ENCODE measurements at regions not wholly inside any gene's neighbourhood (a gene's known extent, or its start where the extent isn't known, plus 50 kb on each side); places are given as distances from the start of the nearest gene placed in this dataset.

DNA sequence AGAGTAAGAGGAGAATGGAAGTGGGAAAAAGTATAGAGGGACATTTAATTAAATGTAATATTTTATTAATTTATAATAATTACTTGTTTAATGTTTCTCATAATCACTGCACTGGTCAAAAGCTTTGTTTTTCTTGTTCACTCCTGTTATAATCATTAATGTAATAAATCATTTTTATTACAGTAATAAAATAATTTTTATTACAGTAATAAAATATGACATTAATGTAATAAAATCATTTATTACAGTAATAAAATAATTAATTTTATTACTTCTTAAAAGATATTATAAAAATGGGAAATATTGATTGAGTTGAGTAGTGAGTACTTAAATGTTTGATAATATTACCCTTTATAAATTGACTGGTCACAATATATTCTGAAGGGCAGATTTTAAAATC is 181.1 kb upstream of the SOX2 start:
- no peak overlapping the region for H3K4me3 ChIP-seq (ENCODE audit: low read depth, low read length)
- no peak for DNase-seq (ENCODE audit: low read depth)
- no peaks in the 10 kb centered on the region for H3K27me3 ChIP-seq (ENCODE audit: control insufficient read depth, insufficient read depth, low read length)
- TF ChIP-seq, protein P1, sequence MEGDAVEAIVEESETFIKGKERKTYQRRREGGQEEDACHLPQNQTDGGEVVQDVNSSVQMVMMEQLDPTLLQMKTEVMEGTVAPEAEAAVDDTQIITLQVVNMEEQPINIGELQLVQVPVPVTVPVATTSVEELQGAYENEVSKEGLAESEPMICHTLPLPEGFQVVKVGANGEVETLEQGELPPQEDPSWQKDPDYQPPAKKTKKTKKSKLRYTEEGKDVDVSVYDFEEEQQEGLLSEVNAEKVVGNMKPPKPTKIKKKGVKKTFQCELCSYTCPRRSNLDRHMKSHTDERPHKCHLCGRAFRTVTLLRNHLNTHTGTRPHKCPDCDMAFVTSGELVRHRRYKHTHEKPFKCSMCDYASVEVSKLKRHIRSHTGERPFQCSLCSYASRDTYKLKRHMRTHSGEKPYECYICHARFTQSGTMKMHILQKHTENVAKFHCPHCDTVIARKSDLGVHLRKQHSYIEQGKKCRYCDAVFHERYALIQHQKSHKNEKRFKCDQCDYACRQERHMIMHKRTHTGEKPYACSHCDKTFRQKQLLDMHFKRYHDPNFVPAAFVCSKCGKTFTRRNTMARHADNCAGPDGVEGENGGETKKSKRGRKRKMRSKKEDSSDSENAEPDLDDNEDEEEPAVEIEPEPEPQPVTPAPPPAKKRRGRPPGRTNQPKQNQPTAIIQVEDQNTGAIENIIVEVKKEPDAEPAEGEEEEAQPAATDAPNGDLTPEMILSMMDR (IDR thresholded peaks at IDR 0.05; ENCODE audit: insufficient read depth, low read length, poor library complexity, severe bottlenecking), result no peak
- no peaks in the 10 kb centered on the region for H3K36me3 ChIP-seq (ENCODE audit: control insufficient read depth, insufficient read depth, low read length)

GRCh38 chr3:181521831-181522230 is 189.9 kb upstream of the SOX2 start:
- H3K27me3 ChIP-seq (ENCODE audit: control insufficient read depth, insufficient read depth, low read length), result no peaks in the 10 kb centered on the region
- no peak overlapping the region for H3K4me3 ChIP-seq (ENCODE audit: low read depth, low read length)
- no peaks in the 10 kb centered on the region for H3K36me3 ChIP-seq (ENCODE audit: control insufficient read depth, insufficient read depth, low read length)
- no peak for DNase-seq (ENCODE audit: low read depth)
- TF ChIP-seq, protein P1 (IDR thresholded peaks at IDR 0.05; ENCODE audit: insufficient read depth, low read length, poor library complexity, severe bottlenecking), result no peak

DNA sequence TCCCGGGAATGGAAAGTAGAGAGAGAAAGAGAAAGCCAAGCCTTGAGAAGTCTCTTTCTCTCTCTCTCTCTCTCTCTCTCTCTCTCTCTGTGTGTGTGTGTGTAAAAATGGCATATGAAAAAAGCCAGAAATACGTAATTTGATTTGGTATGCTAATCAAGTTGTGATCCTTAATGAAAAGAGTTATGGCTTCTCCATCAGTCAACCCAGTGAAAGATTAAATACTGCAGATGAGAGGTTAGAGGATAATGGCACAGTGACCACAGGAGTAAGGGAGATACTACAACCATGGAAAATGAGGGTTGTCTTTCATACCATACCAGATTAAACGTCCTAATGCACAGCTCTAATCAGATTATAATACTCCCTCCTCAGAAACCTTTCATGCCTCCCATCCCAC is 193.5 kb upstream of the SOX2 start:
- Histone ChIP-seq H3K36me3 (ENCODE audit: control insufficient read depth, insufficient read depth, low read length) (no peaks in the 10 kb centered on the region), H3K27me3 (ENCODE audit: control insufficient read depth, insufficient read depth, low read length) (no peaks in the 10 kb centered on the region), H3K4me3 (ENCODE audit: low read depth, low read length) (no peak overlapping the region)
- TF ChIP-seq, protein P1 (IDR thresholded peaks at IDR 0.05; ENCODE audit: insufficient read depth, low read length, poor library complexity, severe bottlenecking), result no peak
- no peak for DNase-seq (ENCODE audit: low read depth)

GRCh38 chr3:181512787-181513186 is 198.9 kb upstream of the SOX2 start:
- H3K4me3 ChIP-seq (ENCODE audit: low read depth, low read length), result no peak overlapping the region
- no peaks in the 10 kb centered on the region for H3K27me3 ChIP-seq (ENCODE audit: control insufficient read depth, insufficient read depth, low read length)
- no peak for DNase-seq (ENCODE audit: low read depth)
- H3K36me3 ChIP-seq (ENCODE audit: control insufficient read depth, insufficient read depth, low read length), result no peaks in the 10 kb centered on the region
- TF ChIP-seq, protein P1 (IDR thresholded peaks at IDR 0.05; ENCODE audit: insufficient read depth, low read length, poor library complexity, severe bottlenecking), result no peak

GRCh38 chr3:181510500-181510899 is 201.2 kb upstream of the SOX2 start:
- DNase-seq (ENCODE audit: low read depth), result no peak
- Histone ChIP-seq H3K4me3 (ENCODE audit: low read depth, low read length) (no peak overlapping the region), H3K36me3 (ENCODE audit: control insufficient read depth, insufficient read depth, low read length) (no peaks in the 10 kb centered on the region), H3K27me3 (ENCODE audit: control insufficient read depth, insufficient read depth, low read length) (no peaks in the 10 kb centered on the region)
- TF ChIP-seq, protein P1 (IDR thresholded peaks at IDR 0.05; ENCODE audit: insufficient read depth, low read length, poor library complexity, severe bottlenecking), result no peak

DNA sequence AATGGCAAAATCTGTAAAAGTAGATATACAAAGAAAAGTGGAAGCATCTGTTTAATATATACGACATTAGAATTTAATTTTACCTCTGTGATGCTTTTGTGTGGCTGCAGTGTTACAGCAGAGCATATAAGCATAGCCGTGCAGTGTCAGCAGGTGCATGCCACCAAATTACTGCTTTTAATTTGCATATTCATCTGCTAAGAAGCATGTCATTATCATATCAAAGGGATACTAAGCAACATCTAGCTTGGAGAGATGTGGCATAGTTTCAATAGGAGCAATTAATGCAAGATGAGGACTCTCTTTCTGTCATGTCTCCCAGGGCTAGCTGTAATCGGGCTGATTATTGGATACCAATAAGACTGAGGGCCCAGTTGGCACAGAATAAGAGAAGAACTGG is 214.4 kb upstream of the SOX2 start:
- H3K27me3 ChIP-seq (ENCODE audit: control insufficient read depth, insufficient read depth, low read length), result no peaks in the 10 kb centered on the region

More for the DNA sequence above, 214.4 kb upstream of the SOX2 start:
- DNase-seq (ENCODE audit: low read depth), result no peak
- TF ChIP-seq, protein P1 (IDR thresholded peaks at IDR 0.05; ENCODE audit: insufficient read depth, low read length, poor library complexity, severe bottlenecking), result no peak
- Histone ChIP-seq H3K36me3 (ENCODE audit: control insufficient read depth, insufficient read depth, low read length) (no peaks in the 10 kb centered on the region), H3K4me3 (ENCODE audit: low read depth, low read length) (no peak overlapping the region)

Data from kidney epithelial cell (primary cell).